Right lobe of liver (tissue), 6 donors: ENCODE measurements at regions not wholly inside any gene's neighbourhood (a gene's known extent, or its start where the extent isn't known, plus 50 kb on each side); places are given as distances from the start of the nearest gene placed in this dataset.
"Not testable (repeated sequence)": the region's sequence is repeated elsewhere in the genome, so short reads cannot be mapped to it uniquely, and the experiment has no call there.

Source experiments
- ATAC-seq, 4 donors: fragments of 200-7000 bp; cut with Tn5 transposase; one replicate each; pipeline ENCODE4 v1.9.1; 2020; ENCODE audit warnings: mild to moderate bottlenecking in 4 of 4, moderate library complexity in 4 of 4
- DNase-seq, 3 donors: peaks; one replicate each; pipeline ENCODE4 v3.0.0-alpha.2; 2020
- H3K27ac ChIP-seq, 3 donors: fragments of 200-600 bp; one replicate each; pipeline ENCODE4 v1.8.0; 2022
- H3K27me3 ChIP-seq, 2 donors: fragments of 200-600 bp; one replicate each; pipeline ENCODE4 v1.8.0; 2022
- H3K36me3 ChIP-seq, 4 donors: fragments of 200-600 bp; sonication (generic) in 1 of 4; one replicate each; pipeline versions ENCODE4 v1.5.1 to v1.8.0; 2017 to 2022; ENCODE audit warnings: control low read depth in 1 of 4
- H3K4me1 ChIP-seq, 4 donors: fragments of 200-600 bp; sonication (generic) in 1 of 4; one replicate each; pipeline versions ENCODE4 v1.5.1 to v1.8.0; 2017 to 2022; ENCODE audit warnings: control low read depth in 1 of 4
- H3K4me3 ChIP-seq, 3 donors: fragments of 200-600 bp; one replicate each; pipeline ENCODE4 v1.8.0; 2022
- H3K9me3 ChIP-seq, 4 donors: fragments of 200-600 bp; sonication (generic) in 1 of 4; one replicate each; pipeline versions ENCODE4 v1.5.1 to v1.8.0; 2017 to 2022; ENCODE audit warnings: control low read depth in 1 of 4
- CTCF ChIP-seq, 4 donors: fragments of 200-600 bp in 3 of 4; fragments of 450-650 bp in 1 of 4; IDR thresholded peaks; one replicate each; pipeline versions ENCODE4 v1.5.1 to v1.8.0; 2016 to 2022; ENCODE audit warnings: antibody characterized with exemption in 4 of 4, mild to moderate bottlenecking in 2 of 4
- POLR2A ChIP-seq: fragments of 450-650 bp; IDR thresholded peaks from one replicate; pipeline ENCODE4 v1.6.1; 2017; ENCODE audit warnings: antibody characterized with exemption, mild to moderate bottlenecking
- WGBS: methylation state at CpG from one replicate; pipeline ENCODE4 v1.1.6; 2018; ENCODE audit warnings: low coverage, low lambda C conversion rate; ENCODE audit not compliant: insufficient coverage; ENCODE audit errors: missing lambda C conversion rate; 5-methylcytosine and 5-hydroxymethylcytosine counted together
- intact Hi-C, 2 donors: fragments of 100-400 bp; cut with DNase I; formaldehyde crosslinking; loops; one replicate each; pipeline versions ENCODE4 v1.11.2 to v1.14.1; 2022
- donor health status: DM: no; HTN: yes; CAD: no.
- donor health status: DM: no; HTN: no; CAD: no.
- donor health status: DM: no; HTN: no; CAD: no.
- donor health status: DM: no; HTN: yes; CAD: no.
- donor health status: DM: no; HTN: yes; CAD: no.

GRCh38 chr19:30066781-30067759, 125.0 kb downstream of the URI1 start:
- 78% methylated on average over 5 of the region's 10 CpGs for WGBS
- TF ChIP-seq CTCF (IDR thresholded peaks at IDR 0.05) (no peak), POLR2A (no peak)
- H3K4me3 ChIP-seq: no peak overlapping the region
- no peaks in the 10 kb centered on the region for H3K27me3 ChIP-seq
- no peak overlapping the region for H3K27ac ChIP-seq
- ATAC-seq: no peak
- no peaks in the 10 kb centered on the region for H3K36me3 ChIP-seq
- no peaks in the 10 kb centered on the region for H3K9me3 ChIP-seq
- intact Hi-C loops: no loop called here
- H3K4me1 ChIP-seq: peaks cover 0 to 6% (median 0%) of the 10 kb centered on the region in 4 donors
- DNase-seq: peak in 1 of 3 donors; percentile 26

DNA sequence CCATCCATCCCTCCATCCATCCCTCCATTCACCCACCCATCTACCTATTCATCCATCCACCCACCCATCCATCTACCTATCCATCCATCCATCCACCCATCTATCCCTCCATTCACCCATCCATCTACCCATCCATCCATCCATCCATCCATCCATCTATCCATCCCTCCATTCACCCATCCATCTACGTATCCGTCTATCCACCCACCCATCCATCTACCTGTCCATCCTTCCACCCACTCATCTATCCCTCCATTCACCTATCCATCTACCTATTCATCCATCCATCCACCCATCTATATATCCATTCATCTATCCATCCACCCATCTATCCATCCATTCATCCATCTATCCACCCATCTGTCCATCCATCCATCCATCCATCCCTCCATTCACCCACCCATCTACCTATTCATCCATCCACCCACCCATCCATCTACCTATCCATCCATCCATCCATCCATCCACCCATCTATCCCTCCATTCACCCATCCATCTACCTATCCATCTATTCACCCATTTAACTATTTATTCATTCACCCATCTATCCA, 126.0 kb downstream of the URI1 start:
- H3K36me3 ChIP-seq, intact Hi-C loops, H3K27ac ChIP-seq, DNase-seq, H3K4me3 ChIP-seq, H3K27me3 ChIP-seq, H3K9me3 ChIP-seq, ATAC-seq, H3K4me1 ChIP-seq: not testable (repeated sequence)
- WGBS: 85% methylated on average over 2 of the region's 2 CpGs

GRCh38 chr19:30068528-30069395, 126.7 kb downstream of the URI1 start:
- Histone ChIP-seq H3K9me3 (no peaks in the 10 kb centered on the region), H3K27me3 (no peaks in the 10 kb centered on the region), H3K4me1 (peaks cover 0 to 6% (median 0%) of the 10 kb centered on the region in 4 donors), H3K27ac (no peak overlapping the region), H3K4me3 (no peak overlapping the region), H3K36me3 (no peaks in the 10 kb centered on the region)
- intact Hi-C loops: no loop called here
- TF ChIP-seq CTCF (IDR thresholded peaks at IDR 0.05) (no peak), POLR2A (no peak)
- ATAC-seq (no peak), DNase-seq (peak in 1 of 3 donors; percentile 17)
- WGBS: 62% methylated on average over 2 of the region's 2 CpGs

GRCh38 chr19:30069535-30070197, 127.6 kb downstream of the URI1 start:
- intact Hi-C loops: no loop called here
- ATAC-seq: no peak
- no peak overlapping the region for H3K27ac ChIP-seq

More at GRCh38 chr19:30069535-30070197, 127.6 kb downstream of the URI1 start:
- H3K9me3 ChIP-seq: no peaks in the 10 kb centered on the region
- peak in 1 of 3 donors; percentile 27 for DNase-seq
- H3K36me3 ChIP-seq: no peaks in the 10 kb centered on the region
- peaks cover 0 to 6% (median 0%) of the 10 kb centered on the region in 4 donors for H3K4me1 ChIP-seq
- no peak for TF ChIP-seq CTCF (IDR thresholded peaks at IDR 0.05)
- no peak overlapping the region for H3K4me3 ChIP-seq
- H3K27me3 ChIP-seq: no peaks in the 10 kb centered on the region
- 25% methylated on average over 1 of the region's 8 CpGs for WGBS
